ENCODE measurements at regions not wholly inside any gene's neighbourhood (a gene's known extent, or its start where the extent isn't known, plus 50 kb on each side); places are given as distances from the start of the nearest gene placed in this dataset.
"Not testable (repeated sequence)": the region's sequence is repeated elsewhere in the genome, so short reads cannot be mapped to it uniquely, and the experiment has no call there.

DNA sequence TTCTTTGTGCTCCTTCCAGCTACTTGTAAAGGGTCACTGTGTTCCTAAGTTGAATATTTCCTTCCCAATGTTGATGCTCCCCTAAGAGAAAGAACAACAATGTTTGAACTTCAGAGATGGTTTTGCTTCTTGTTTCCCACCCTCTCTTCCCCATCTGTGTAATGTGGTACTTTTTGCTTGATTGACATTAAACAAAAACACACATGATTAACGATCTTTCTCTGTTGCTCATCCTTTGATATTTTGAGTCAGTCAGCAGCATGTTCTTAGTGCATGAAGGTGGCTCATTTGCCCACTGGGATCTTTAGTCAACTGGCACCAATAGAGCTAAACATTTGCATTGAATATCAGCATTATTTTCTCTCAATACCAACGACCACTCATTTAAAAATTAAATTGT is 313.0 kb upstream of the RIOK2 start:
- Histone ChIP-seq H3K27me3 (no peaks in the 10 kb centered on the region), H3K9me3 (no peaks in the 10 kb centered on the region), H3K4me1 (no peaks in the 10 kb centered on the region), H3K36me3 (no peaks in the 10 kb centered on the region), H3K27ac (no peak overlapping the region), H3K4me3 (no peak overlapping the region)
- no peak for DNase-seq (ENCODE audit: low spot score)
- TF ChIP-seq, protein P1, sequence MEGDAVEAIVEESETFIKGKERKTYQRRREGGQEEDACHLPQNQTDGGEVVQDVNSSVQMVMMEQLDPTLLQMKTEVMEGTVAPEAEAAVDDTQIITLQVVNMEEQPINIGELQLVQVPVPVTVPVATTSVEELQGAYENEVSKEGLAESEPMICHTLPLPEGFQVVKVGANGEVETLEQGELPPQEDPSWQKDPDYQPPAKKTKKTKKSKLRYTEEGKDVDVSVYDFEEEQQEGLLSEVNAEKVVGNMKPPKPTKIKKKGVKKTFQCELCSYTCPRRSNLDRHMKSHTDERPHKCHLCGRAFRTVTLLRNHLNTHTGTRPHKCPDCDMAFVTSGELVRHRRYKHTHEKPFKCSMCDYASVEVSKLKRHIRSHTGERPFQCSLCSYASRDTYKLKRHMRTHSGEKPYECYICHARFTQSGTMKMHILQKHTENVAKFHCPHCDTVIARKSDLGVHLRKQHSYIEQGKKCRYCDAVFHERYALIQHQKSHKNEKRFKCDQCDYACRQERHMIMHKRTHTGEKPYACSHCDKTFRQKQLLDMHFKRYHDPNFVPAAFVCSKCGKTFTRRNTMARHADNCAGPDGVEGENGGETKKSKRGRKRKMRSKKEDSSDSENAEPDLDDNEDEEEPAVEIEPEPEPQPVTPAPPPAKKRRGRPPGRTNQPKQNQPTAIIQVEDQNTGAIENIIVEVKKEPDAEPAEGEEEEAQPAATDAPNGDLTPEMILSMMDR (IDR thresholded peaks at IDR 0.05) = no peak

DNA sequence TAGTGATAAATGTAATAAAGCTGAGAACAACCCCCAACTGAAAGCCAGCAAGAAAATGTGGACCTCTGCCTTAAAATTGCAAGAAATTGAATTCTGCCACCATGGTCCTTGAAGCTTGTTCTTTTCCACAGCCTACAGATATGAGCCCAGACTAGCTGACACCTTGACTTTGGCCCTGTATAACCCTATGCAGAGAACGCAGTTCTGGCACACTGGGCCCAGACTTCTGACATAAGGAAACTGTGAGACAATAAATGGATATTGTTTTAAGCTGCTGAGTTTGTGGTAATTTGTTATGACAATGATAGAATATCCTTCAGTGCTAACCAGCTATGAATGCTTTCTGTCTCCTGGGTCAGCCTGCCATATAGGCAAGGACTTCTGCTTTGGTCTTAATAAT is 315.6 kb upstream of the RIOK2 start:
- TF ChIP-seq, protein P1 (IDR thresholded peaks at IDR 0.05) = no peak
- Histone ChIP-seq H3K27me3 (no peaks in the 10 kb centered on the region), H3K9me3 (no peaks in the 10 kb centered on the region), H3K36me3 (no peaks in the 10 kb centered on the region), H3K4me1 (no peaks in the 10 kb centered on the region), H3K27ac (no peak overlapping the region), H3K4me3 (no peak overlapping the region)
- DNase-seq (ENCODE audit: low spot score) = no peak

DNA sequence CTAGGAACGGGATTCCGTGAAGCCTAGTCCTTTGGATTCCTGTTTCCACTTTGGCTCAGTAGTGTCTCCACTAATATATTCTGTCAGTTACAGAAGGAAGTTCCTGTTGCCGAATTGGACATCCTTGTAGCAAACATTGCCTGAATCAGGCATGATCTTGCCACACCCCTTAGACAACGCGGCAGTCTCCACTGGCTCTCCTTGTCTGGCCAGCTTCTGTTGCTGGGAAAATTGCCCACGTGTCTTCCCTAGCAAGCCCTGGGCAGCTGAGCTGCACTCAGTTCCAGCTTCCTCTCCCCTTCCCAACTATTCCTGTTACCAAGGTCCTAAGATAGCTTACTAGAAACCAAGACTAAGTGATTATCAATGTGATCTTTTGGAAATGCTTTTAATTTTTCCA is 316.6 kb upstream of the RIOK2 start:
- DNase-seq (ENCODE audit: low spot score) = no peak
- Histone ChIP-seq H3K36me3 (no peaks in the 10 kb centered on the region), H3K27me3 (no peaks in the 10 kb centered on the region), H3K4me1 (no peaks in the 10 kb centered on the region), H3K4me3 (no peak overlapping the region), H3K27ac (no peak overlapping the region), H3K9me3 (no peaks in the 10 kb centered on the region)
- TF ChIP-seq, protein P1 (IDR thresholded peaks at IDR 0.05) = no peak

DNA sequence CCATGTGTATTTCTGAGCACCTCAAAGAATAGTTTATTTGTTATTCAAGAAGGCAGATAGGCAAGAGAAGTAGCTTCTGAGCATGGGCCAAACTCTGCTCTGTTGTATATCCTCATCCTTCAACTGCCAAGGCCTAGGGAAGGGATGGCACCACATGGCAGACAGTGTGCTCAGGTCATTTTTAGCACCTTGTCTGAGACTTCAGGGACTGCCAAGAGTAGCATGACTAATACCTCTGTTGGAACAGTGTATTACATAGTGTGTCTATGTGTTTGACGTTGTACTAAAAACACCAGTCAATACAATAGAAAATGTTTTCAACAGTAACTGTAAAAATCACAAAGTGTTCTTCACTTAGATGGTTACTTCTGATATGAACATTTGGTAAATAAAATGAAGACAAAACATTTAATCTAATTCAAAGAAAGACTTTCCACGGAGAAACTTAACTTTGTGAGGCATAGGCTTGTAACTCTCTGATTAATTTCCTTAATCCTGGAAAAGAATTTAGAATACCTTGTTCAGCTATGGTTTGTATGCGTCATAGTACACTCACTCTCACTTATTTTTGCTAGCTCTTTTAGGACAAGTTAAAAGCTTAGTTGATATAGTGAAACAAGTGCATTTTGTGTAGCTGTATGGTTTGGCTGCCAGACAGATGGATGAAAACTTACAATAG is 318.4 kb upstream of the RIOK2 start:
- TF ChIP-seq, protein P1 (IDR thresholded peaks at IDR 0.05) = no peak
- Histone ChIP-seq H3K27ac (no peak overlapping the region), H3K27me3 (no peaks in the 10 kb centered on the region), H3K9me3 (no peaks in the 10 kb centered on the region), H3K4me1 (no peaks in the 10 kb centered on the region), H3K4me3 (no peak overlapping the region), H3K36me3 (no peaks in the 10 kb centered on the region)
- DNase-seq (ENCODE audit: low spot score) = no peak

DNA sequence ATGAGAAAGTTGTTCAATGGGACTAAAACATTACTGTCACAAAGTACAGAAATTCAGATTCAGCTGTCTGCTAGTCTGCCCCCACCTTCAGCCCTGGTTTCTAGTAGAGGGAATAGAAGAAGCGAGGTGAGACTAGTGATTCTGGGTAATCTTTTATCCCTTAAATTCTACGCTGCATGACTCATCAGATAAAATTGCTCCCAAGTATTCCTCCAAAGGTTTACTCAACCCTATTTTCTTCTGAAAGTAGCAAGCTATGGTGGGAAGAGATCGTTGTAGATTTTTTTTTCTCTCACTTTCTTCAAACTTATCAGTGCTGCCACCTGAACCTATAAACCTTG is 318.9 kb upstream of the RIOK2 start:
- H3K9me3 ChIP-seq = no peaks in the 10 kb centered on the region
- TF ChIP-seq, protein P1 (IDR thresholded peaks at IDR 0.05) = no peak
- H3K36me3 ChIP-seq = no peaks in the 10 kb centered on the region
- H3K4me3 ChIP-seq = no peak overlapping the region
- H3K4me1 ChIP-seq = no peaks in the 10 kb centered on the region
- no peak for DNase-seq (ENCODE audit: low spot score)
- H3K27me3 ChIP-seq = no peaks in the 10 kb centered on the region
- no peak overlapping the region for H3K27ac ChIP-seq

DNA sequence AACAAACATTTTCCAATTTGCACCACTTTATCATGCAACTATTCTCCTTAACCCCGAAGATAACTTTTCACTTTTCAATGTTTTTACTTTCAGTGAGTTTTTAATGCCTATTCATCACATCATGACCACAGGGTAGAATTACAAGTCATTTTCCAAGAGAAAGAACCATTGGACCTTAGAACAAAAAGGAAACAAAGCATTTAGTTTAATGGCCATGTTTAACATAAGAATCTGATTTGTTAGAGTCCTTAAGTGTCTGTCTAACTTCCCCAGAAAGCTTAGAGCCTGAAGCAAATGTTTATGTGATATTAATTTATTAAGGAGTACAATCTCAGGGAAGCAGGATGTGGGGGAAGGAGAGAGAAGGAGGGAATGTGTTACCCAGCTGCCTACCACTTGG is 325.8 kb upstream of the RIOK2 start:
- Histone ChIP-seq H3K9me3 (no peaks in the 10 kb centered on the region), H3K36me3 (no peaks in the 10 kb centered on the region), H3K4me3 (no peak overlapping the region), H3K27me3 (no peaks in the 10 kb centered on the region), H3K27ac (no peak overlapping the region), H3K4me1 (no peaks in the 10 kb centered on the region)
- TF ChIP-seq, protein P1 (IDR thresholded peaks at IDR 0.05) = no peak
- DNase-seq (ENCODE audit: low spot score) = no peak

DNA sequence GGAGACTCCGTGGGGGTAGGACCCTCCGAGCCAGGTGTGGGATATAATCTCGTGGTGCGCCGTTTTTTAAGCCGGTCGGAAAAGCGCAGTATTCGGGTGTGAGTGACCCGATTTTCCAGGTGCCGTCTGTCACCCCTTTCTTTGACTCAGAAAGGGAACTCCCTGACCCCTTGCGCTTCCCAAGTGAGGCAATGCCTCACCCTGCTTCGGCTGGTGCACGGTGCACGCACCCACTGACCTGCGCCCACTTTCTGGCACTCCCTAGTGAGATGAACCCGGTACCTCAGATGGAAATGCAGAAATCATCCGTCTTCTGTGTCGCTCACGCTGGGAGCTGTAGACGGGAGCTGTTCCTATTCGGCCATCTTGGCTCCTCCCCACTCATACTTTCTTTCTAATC is 336.5 kb upstream of the RIOK2 start:
- not testable (repeated sequence) for H3K4me3 ChIP-seq; H3K4me1 ChIP-seq; H3K36me3 ChIP-seq; H3K27me3 ChIP-seq; DNase-seq (ENCODE audit: low spot score); H3K27ac ChIP-seq; H3K9me3 ChIP-seq

DNA sequence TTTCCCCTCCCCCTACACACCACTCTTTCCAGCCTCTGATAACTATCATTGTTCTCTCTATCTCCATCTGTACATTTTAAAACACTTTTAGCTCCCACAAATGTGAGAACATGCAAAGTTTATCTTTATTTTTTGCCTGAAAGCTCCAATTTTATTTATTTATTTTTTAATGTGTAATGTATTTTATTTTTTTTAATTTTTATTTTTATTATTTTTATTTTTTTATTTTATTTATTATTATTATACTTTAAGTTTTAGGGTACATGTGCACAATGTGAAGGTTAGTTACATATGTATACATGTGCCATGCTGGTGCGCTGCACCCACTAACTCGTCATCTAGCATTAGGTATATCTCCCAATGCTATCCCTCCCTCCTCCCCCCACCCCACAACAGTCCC is 340.3 kb upstream of the RIOK2 start:
- H3K36me3 ChIP-seq; DNase-seq (ENCODE audit: low spot score); H3K27ac ChIP-seq; H3K4me1 ChIP-seq; H3K9me3 ChIP-seq; H3K27me3 ChIP-seq; H3K4me3 ChIP-seq: not testable (repeated sequence)
